Panc1 (cell line): ENCODE measurements at regions not wholly inside any gene's neighbourhood (a gene's known extent, or its start where the extent isn't known, plus 50 kb on each side); places are given as distances from the start of the nearest gene placed in this dataset.

Experiments used
- ATAC-seq: fragments of 200-7000 bp; cut with Tn5 transposase; 2 replicates; pipeline ENCODE4 v1.9.1; 2020; ENCODE audit warnings: mild to moderate bottlenecking, moderate library complexity
- BruUV-seq: library from RNA; stranded (reverse); fragments of 400-500 nt; replicated peaks from 2 replicates; lab custom pipeline; 2021; lab: Mats Ljungman, UMichigan
- CTCF ChIA-PET: fragments of 300-600 bp; sonication (Branson Sonifier 250); formaldehyde crosslinking; loops from one replicate; lab custom pipeline; 2022; ENCODE audit warnings: antibody characterized with exemption; lab: Charles Lee
- POLR2A ChIA-PET: fragments of 300-600 bp; sonication (Branson Sonifier 250); formaldehyde crosslinking; loops from one replicate; lab custom pipeline; 2022; ENCODE audit warnings: antibody characterized with exemption; lab: Charles Lee
- DNase-seq: peaks from one replicate; pipeline ENCODE4 v3.0.0-alpha.2; 2010; ENCODE audit warnings: low read depth, low spot score
- H3K27ac ChIP-seq: 2 replicates; pipeline ENCODE4 v1.5.1; 2011; ENCODE audit warnings: mild to moderate bottlenecking, low read length, inconsistent platforms
- H3K27me3 ChIP-seq: fragments of 200-500 bp; sonication (Bioruptor generic); 2 replicates; pipeline ENCODE4 v1.6.0; 2014; ENCODE audit warnings: low read length, inconsistent platforms; ENCODE audit not compliant: control insufficient read depth, insufficient read depth
- H3K36me3 ChIP-seq: fragments of 200-500 bp; sonication (Bioruptor generic); 2 replicates; pipeline ENCODE4 v1.5.1; 2014; ENCODE audit warnings: inconsistent platforms, mild to moderate bottlenecking, low read length, moderate library complexity; ENCODE audit not compliant: control insufficient read depth, insufficient read depth
- H3K4me1 ChIP-seq: 2 replicates; pipeline ENCODE4 v1.5.1; 2011; ENCODE audit warnings: inconsistent platforms, mild to moderate bottlenecking, low read length, moderate library complexity; ENCODE audit not compliant: control insufficient read depth, insufficient read depth
- H3K4me3 ChIP-seq, 2 experiments: 2 replicates each; pipeline ENCODE4 v1.5.1; 2011 to 2012; ENCODE audit warnings: low read depth in 2 of 2, low read length in 2 of 2, mild to moderate bottlenecking in 2 of 2, inconsistent platforms in 1 of 2, moderate library complexity in 1 of 2
- H3K9me3 ChIP-seq: fragments of 200-500 bp; sonication (Bioruptor generic); 2 replicates; pipeline ENCODE4 v1.5.1; 2014; ENCODE audit warnings: low read depth, mild to moderate bottlenecking, inconsistent platforms, low read length, moderate library complexity; ENCODE audit not compliant: control insufficient read depth, insufficient read depth
- CTCF ChIP-seq: fragments of 450-650 bp; IDR thresholded peaks from 2 replicates; pipeline ENCODE4 v1.5.1; 2017; ENCODE audit warnings: mild to moderate bottlenecking
- POLR2AphosphoS5 ChIP-seq: IDR thresholded peaks from 2 replicates; pipeline ENCODE4 v1.6.1; 2012; ENCODE audit warnings: mild to moderate bottlenecking, low read depth, low read length, moderate library complexity
- REST ChIP-seq, 2 experiments: IDR thresholded peaks; 2 replicates each; pipeline ENCODE4 v1.6.1; 2011 to 2012; ENCODE audit warnings: low read depth in 2 of 2, control low read depth in 1 of 2, low read length in 1 of 2, mild to moderate bottlenecking in 1 of 2, moderate library complexity in 1 of 2; ENCODE audit not compliant: insufficient read depth in 1 of 2
- SIN3A ChIP-seq: IDR thresholded peaks from 2 replicates; pipeline ENCODE4 v1.6.1; 2012; ENCODE audit warnings: low read depth, mild to moderate bottlenecking, low read length, moderate library complexity, borderline replicate concordance; ENCODE audit not compliant: insufficient read depth
- TCF7L2 ChIP-seq: IDR thresholded peaks from 2 replicates; pipeline ENCODE4 v1.6.1; 2011; ENCODE audit warnings: mild to moderate bottlenecking, low read depth, low read length, inconsistent platforms
- in situ Hi-C: cut with HindIII; loops from 2 replicates; pipeline ENCODE4 v1.10.0; 2016; ENCODE audit warnings: low sequenced_read_pairs, low pct_unique_long_range_greater_than_20kb
- intact Hi-C: fragments of 100-400 bp; cut with micrococcal nuclease; formaldehyde crosslinking; loops from one replicate; pipeline ENCODE4 v1.10.0; 2022; ENCODE audit not compliant: unreplicated experiment

GRCh38 chr14:48546996-48547395 is 871.6 kb upstream of the MDGA2 start:
- no TSS peak for BruUV-seq
- TF ChIP-seq POLR2AphosphoS5 = no peak
- TF ChIP-seq REST (IDR thresholded peaks at IDR 0.05; ENCODE audit: insufficient read depth in 1 of 2, low read depth in 2 of 2, low read length in 1 of 2) = no peak
- TF ChIP-seq CTCF = no peak
- TF ChIP-seq SIN3A = no peak
- TF ChIP-seq TCF7L2 = no peak
- Histone ChIP-seq H3K4me3 (no peak overlapping the region), H3K36me3 (no peaks in the 10 kb centered on the region), H3K27ac (no peak overlapping the region), H3K9me3 (no peaks in the 10 kb centered on the region), H3K4me1 (no peaks in the 10 kb centered on the region), H3K27me3 (no peaks in the 10 kb centered on the region)
- no peak for DNase-seq
- intact Hi-C loops = no loop called here
- CTCF ChIA-PET = no interaction called here
- no peak for ATAC-seq
- in situ Hi-C loops = no loop called here
- POLR2A ChIA-PET = no interaction called here

- H3K36me3 ChIP-seq = no peaks in the 10 kb centered on the region
- no peaks in the 10 kb centered on the region for H3K9me3 ChIP-seq
- no TSS peak for BruUV-seq
- POLR2A ChIA-PET = no interaction called here
- no peaks in the 10 kb centered on the region for H3K4me1 ChIP-seq
- ATAC-seq = no peak
- H3K27me3 ChIP-seq = no peaks in the 10 kb centered on the region
- no peak overlapping the region for H3K4me3 ChIP-seq
- DNase-seq = no peak
- TF ChIP-seq REST (IDR thresholded peaks at IDR 0.05; ENCODE audit: insufficient read depth in 1 of 2, low read depth in 2 of 2, low read length in 1 of 2) (no peak), SIN3A (no peak), TCF7L2 (no peak), POLR2AphosphoS5 (no peak), CTCF (no peak)
- in situ Hi-C loops = no loop called here
- CTCF ChIA-PET = no interaction called here
- no peak overlapping the region for H3K27ac ChIP-seq
- intact Hi-C loops = no loop called here
Observed at GRCh38 chr14:48537600-48537999, 862.2 kb upstream of the MDGA2 start.
